ENCODE measurements at regions not wholly inside any gene's neighbourhood (a gene's known extent, or its start where the extent isn't known, plus 50 kb on each side); places are given as distances from the start of the nearest gene placed in this dataset.

DNA sequence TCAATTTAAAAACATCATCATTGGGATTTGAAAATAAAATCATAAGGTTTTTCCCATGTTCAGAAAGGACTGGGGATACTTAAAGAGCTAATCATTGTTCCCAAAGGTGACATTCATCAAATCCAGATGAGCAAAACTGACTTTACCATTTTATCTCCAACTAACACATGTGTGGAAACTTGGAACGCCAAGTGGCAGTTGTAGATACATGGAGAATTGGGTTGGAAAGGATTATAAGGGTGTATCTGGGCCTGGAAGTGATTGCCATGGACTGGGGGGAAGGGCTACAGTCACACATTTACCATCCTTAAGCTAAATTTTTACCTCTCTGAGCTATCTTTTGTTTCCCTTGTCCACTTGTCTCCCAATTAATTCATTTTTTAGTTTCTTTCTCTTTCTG lies 203.4 kb downstream of the SLC39A8 start:
- 78% methylated on average over 1 of the region's 1 CpG for WGBS (ENCODE audit: low lambda C conversion rate, missing lambda C conversion rate)
- H3K27ac ChIP-seq = no peak overlapping the region
- H4K20me1 ChIP-seq (ENCODE audit: insufficient read depth, poor library complexity, severe bottlenecking) = no peaks in the 10 kb centered on the region
- H3K36me3 ChIP-seq (replicated peaks; ENCODE audit: insufficient read depth, low read depth) = no peaks in the 10 kb centered on the region
- H2AFZ ChIP-seq = no peak overlapping the region
- H3K27me3 ChIP-seq = no peaks in the 10 kb centered on the region
- no peaks in the 10 kb centered on the region for H3K9me3 ChIP-seq (ENCODE audit: low read depth)
- H3K79me2 ChIP-seq = no peaks in the 10 kb centered on the region
- TF ChIP-seq, protein P1, sequence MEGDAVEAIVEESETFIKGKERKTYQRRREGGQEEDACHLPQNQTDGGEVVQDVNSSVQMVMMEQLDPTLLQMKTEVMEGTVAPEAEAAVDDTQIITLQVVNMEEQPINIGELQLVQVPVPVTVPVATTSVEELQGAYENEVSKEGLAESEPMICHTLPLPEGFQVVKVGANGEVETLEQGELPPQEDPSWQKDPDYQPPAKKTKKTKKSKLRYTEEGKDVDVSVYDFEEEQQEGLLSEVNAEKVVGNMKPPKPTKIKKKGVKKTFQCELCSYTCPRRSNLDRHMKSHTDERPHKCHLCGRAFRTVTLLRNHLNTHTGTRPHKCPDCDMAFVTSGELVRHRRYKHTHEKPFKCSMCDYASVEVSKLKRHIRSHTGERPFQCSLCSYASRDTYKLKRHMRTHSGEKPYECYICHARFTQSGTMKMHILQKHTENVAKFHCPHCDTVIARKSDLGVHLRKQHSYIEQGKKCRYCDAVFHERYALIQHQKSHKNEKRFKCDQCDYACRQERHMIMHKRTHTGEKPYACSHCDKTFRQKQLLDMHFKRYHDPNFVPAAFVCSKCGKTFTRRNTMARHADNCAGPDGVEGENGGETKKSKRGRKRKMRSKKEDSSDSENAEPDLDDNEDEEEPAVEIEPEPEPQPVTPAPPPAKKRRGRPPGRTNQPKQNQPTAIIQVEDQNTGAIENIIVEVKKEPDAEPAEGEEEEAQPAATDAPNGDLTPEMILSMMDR (IDR thresholded peaks at IDR 0.05; ENCODE audit: poor library complexity) = no peak
- TF ChIP-seq EZH2 (IDR thresholded peaks at IDR 0.05; ENCODE audit: borderline replicate concordance) = no peak
- TF ChIP-seq EZH2phosphoT487 (IDR thresholded peaks at IDR 0.05; ENCODE audit: low read depth, severe bottlenecking, unreplicated experiment) = no peak
- H3K4me2 ChIP-seq = no peak overlapping the region
- H3K9me2 ChIP-seq (replicated peaks; ENCODE audit: insufficient read depth) = no peaks in the 10 kb centered on the region
- H3K4me1 ChIP-seq (ENCODE audit: insufficient read depth) = no peaks in the 10 kb centered on the region
- DNase-seq (ENCODE audit: low spot score) = no peak
- no peak overlapping the region for H3K4me3 ChIP-seq

DNA sequence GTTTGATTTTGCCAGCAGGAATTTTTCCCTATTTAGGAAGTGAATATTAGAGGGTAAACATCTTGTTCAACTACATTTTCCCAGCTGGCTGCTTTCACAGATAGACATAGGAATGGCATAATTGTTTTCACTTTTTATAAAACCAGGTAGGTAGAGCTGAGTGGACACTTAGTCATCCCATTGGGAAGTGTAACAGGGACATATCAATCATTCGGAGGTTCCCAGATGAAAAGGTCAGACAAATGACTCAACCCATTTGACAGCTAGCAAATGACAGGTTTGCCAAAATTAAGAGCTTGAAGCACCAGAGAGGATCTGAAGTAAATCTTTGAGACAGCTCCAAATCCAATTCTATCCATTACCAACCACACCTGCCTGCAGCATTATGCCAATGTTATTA lies 205.3 kb downstream of the SLC39A8 start:
- Histone ChIP-seq H3K27ac (no peak overlapping the region), H3K9me2 (replicated peaks; ENCODE audit: insufficient read depth) (no peaks in the 10 kb centered on the region), H3K4me3 (no peak overlapping the region), H2AFZ (no peak overlapping the region), H4K20me1 (ENCODE audit: insufficient read depth, poor library complexity, severe bottlenecking) (no peaks in the 10 kb centered on the region), H3K79me2 (no peaks in the 10 kb centered on the region), H3K36me3 (replicated peaks; ENCODE audit: insufficient read depth, low read depth) (no peaks in the 10 kb centered on the region), H3K4me1 (ENCODE audit: insufficient read depth) (no peaks in the 10 kb centered on the region), H3K4me2 (no peak overlapping the region), H3K27me3 (no peaks in the 10 kb centered on the region), H3K9me3 (ENCODE audit: low read depth) (no peaks in the 10 kb centered on the region)
- DNase-seq (ENCODE audit: low spot score) = no peak
- 89% methylated on average over 1 of the region's 1 CpG for WGBS (ENCODE audit: low lambda C conversion rate, missing lambda C conversion rate)
- TF ChIP-seq EZH2phosphoT487 (IDR thresholded peaks at IDR 0.05; ENCODE audit: low read depth, severe bottlenecking, unreplicated experiment) (no peak), EZH2 (IDR thresholded peaks at IDR 0.05; ENCODE audit: borderline replicate concordance) (no peak)

DNA sequence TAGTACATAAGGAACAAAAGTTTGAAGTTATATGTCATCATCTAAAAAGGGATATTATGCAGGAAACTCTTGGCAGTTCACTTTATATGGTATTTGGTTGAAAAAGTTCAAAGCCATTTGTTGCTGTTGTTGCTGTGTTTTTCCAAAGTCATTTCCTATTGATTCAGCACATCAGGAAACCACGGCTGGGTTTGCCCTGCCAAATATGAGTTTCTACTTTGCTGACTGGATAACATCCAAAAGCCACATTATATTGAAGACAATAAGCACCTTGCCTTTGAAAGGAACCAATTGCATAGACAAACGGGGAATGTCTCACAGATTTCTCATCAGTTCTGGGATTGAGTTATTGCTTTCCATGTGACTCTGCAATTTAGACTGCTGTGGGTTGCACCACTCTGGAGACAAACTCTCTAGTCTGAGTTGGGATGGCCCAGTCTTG lies 206.1 kb downstream of the SLC39A8 start:
- Histone ChIP-seq H3K27me3 (no peaks in the 10 kb centered on the region), H3K9me3 (ENCODE audit: low read depth) (no peaks in the 10 kb centered on the region), H3K79me2 (no peaks in the 10 kb centered on the region), H2AFZ (no peak overlapping the region), H3K9me2 (replicated peaks; ENCODE audit: insufficient read depth) (no peaks in the 10 kb centered on the region), H3K4me1 (ENCODE audit: insufficient read depth) (no peaks in the 10 kb centered on the region), H3K4me3 (no peak overlapping the region), H4K20me1 (ENCODE audit: insufficient read depth, poor library complexity, severe bottlenecking) (no peaks in the 10 kb centered on the region), H3K4me2 (no peak overlapping the region), H3K27ac (no peak overlapping the region), H3K36me3 (replicated peaks; ENCODE audit: insufficient read depth, low read depth) (no peaks in the 10 kb centered on the region)
- TF ChIP-seq, protein P1 (IDR thresholded peaks at IDR 0.05; ENCODE audit: poor library complexity) = no peak
- TF ChIP-seq EZH2phosphoT487 (IDR thresholded peaks at IDR 0.05; ENCODE audit: low read depth, severe bottlenecking, unreplicated experiment) = no peak
- TF ChIP-seq EZH2 (IDR thresholded peaks at IDR 0.05; ENCODE audit: borderline replicate concordance) = no peak
- 57% methylated on average over 2 of the region's 2 CpGs for WGBS (ENCODE audit: low lambda C conversion rate, missing lambda C conversion rate)
- DNase-seq (ENCODE audit: low spot score) = no peak

DNA sequence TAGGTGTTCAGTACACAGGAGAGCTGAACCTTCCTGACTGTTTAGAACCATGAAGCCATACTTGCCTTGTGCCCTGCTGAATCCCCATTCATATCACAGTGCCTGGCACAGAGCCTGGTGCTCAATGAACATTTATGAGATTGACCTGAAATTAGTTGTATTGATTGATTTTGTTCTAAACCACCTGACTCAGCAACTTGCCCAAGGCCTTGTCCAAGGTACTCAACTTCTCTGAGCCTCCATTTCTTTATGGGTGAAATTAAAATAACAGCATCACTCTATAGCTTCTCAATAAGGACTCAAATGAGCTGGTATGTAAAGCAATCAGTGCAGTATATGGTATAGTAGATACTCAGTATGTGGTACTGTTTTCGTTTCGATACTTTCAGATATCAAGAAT lies 208.1 kb downstream of the SLC39A8 start:
- no peaks in the 10 kb centered on the region for H3K79me2 ChIP-seq
- H3K9me3 ChIP-seq (ENCODE audit: low read depth) = no peaks in the 10 kb centered on the region
- H3K36me3 ChIP-seq (replicated peaks; ENCODE audit: insufficient read depth, low read depth) = no peaks in the 10 kb centered on the region
- TF ChIP-seq EZH2phosphoT487 (IDR thresholded peaks at IDR 0.05; ENCODE audit: low read depth, severe bottlenecking, unreplicated experiment) (no peak), EZH2 (IDR thresholded peaks at IDR 0.05; ENCODE audit: borderline replicate concordance) (no peak)
- TF ChIP-seq, protein P1 (IDR thresholded peaks at IDR 0.05; ENCODE audit: poor library complexity) = no peak
- WGBS (ENCODE audit: low lambda C conversion rate, missing lambda C conversion rate) = 94% methylated on average over 2 of the region's 2 CpGs
- no peak overlapping the region for H3K4me3 ChIP-seq
- H3K4me1 ChIP-seq (ENCODE audit: insufficient read depth) = no peaks in the 10 kb centered on the region
- H3K9me2 ChIP-seq (replicated peaks; ENCODE audit: insufficient read depth) = no peaks in the 10 kb centered on the region
- H3K27me3 ChIP-seq = no peaks in the 10 kb centered on the region
- no peak overlapping the region for H3K27ac ChIP-seq
- H4K20me1 ChIP-seq (ENCODE audit: insufficient read depth, poor library complexity, severe bottlenecking) = no peaks in the 10 kb centered on the region
- H3K4me2 ChIP-seq = no peak overlapping the region
- no peak for DNase-seq (ENCODE audit: low spot score)
- H2AFZ ChIP-seq = no peak overlapping the region
